Endothelial cell of umbilical vein (primary cell): ENCODE measurements at regions not wholly inside any gene's neighbourhood (a gene's known extent, or its start where the extent isn't known, plus 50 kb on each side); places are given as distances from the start of the nearest gene placed in this dataset.

Experiments used
- BruUV-seq: library from RNA; stranded (reverse); fragments of 400-500 nt; replicated peaks from 2 replicates; lab custom pipeline; 2021; lab: Mats Ljungman, UMichigan
- CTCF ChIA-PET: fragments of 300-600, 350-600 bp; sonication (Branson Sonifier 250); formaldehyde crosslinking; loops from one replicate; lab custom pipeline; 2021; ENCODE audit warnings: antibody characterized with exemption, inconsistent platforms; lab: Charles Lee
- POLR2A ChIA-PET: fragments of 300-600, 350-600 bp; sonication (Branson Sonifier 250); formaldehyde crosslinking; loops from one replicate; lab custom pipeline; 2021; ENCODE audit warnings: antibody characterized with exemption, inconsistent platforms; lab: Charles Lee
- DNase-seq: peaks from one replicate; pipeline ENCODE4 v3.0.0-alpha.2; 2011; ENCODE audit warnings: low read depth, low spot score
- FAIRE-seq: peaks from 2 replicates; lab custom pipeline; 2011; peaks lifted over from hg19 to GRCh38; lab: Jason Lieb, UNC
- H2AFZ ChIP-seq: 2 replicates; pipeline ENCODE4 v1.6.0; 2012; ENCODE audit warnings: low read depth, low read length, control low read depth, inconsistent platforms
- H3K27ac ChIP-seq: 2 replicates; pipeline ENCODE4 v1.5.1; 2011; ENCODE audit warnings: low read depth, mild to moderate bottlenecking, control low read depth, low read length, moderate library complexity; ENCODE audit not compliant: insufficient read depth
- H3K27me3 ChIP-seq, 2 experiments: 2 replicates each; pipeline versions ENCODE4 v1.6.0 to v1.6.1; 2011; ENCODE audit warnings: low read length in 2 of 2, mixed read lengths in 1 of 2; ENCODE audit not compliant: control insufficient read depth in 2 of 2, insufficient read depth in 2 of 2
- H3K36me3 ChIP-seq, 2 experiments: 2 replicates in 1 of 2; 3 replicates in 1 of 2; pipeline ENCODE4 v1.5.1; 2011; ENCODE audit warnings: low read length in 2 of 2, mild to moderate bottlenecking in 1 of 2, moderate library complexity in 1 of 2; ENCODE audit not compliant: control insufficient read depth in 2 of 2, insufficient read depth in 2 of 2; ENCODE audit errors: extremely low read depth in 1 of 2
- H3K4me1 ChIP-seq: 3 replicates; pipeline ENCODE4 v1.5.1; 2011; ENCODE audit warnings: mild to moderate bottlenecking, low read length; ENCODE audit not compliant: control insufficient read depth, insufficient read depth; ENCODE audit errors: extremely low read depth
- H3K4me2 ChIP-seq: 2 replicates; pipeline ENCODE4 v1.6.1; 2011; ENCODE audit warnings: low read length, control low read depth, mixed read lengths; ENCODE audit not compliant: insufficient read depth
- H3K4me3 ChIP-seq, 3 experiments: fragments of 200-600 bp in 1 of 3; sonication (generic), shearing (Covaris generic) in 1 of 3; replicated peaks in 1 of 3; 2 replicates each; pipeline ENCODE4 v1.5.1; 2011 to 2016; ENCODE audit warnings: control low read depth in 3 of 3, low read length in 3 of 3, mild to moderate bottlenecking in 2 of 3, inconsistent platforms in 1 of 3, low read depth in 1 of 3, moderate library complexity in 1 of 3; ENCODE audit not compliant: insufficient read depth in 1 of 3
- H3K79me2 ChIP-seq: 2 replicates; pipeline ENCODE4 v1.6.0; 2012; ENCODE audit warnings: low read length, inconsistent platforms; ENCODE audit not compliant: control insufficient read depth, insufficient read depth
- H3K9ac ChIP-seq: replicated peaks from 2 replicates; pipeline ENCODE3; 2011; ENCODE audit warnings: low read length, control low read depth; ENCODE audit not compliant: insufficient read depth; ENCODE audit errors: extremely low read depth
- H3K9me1 ChIP-seq: replicated peaks from 3 replicates; pipeline ENCODE4 v1.6.0; 2011; ENCODE audit warnings: mild to moderate bottlenecking, low read length; ENCODE audit not compliant: control insufficient read depth, insufficient read depth; ENCODE audit errors: extremely low read depth
- H3K9me3 ChIP-seq: replicated peaks from 2 replicates; pipeline ENCODE4 v1.5.1; 2012; ENCODE audit warnings: low read length, inconsistent platforms; ENCODE audit not compliant: control insufficient read depth, insufficient read depth
- H4K20me1 ChIP-seq: replicated peaks from 2 replicates; pipeline ENCODE3; 2011; ENCODE audit warnings: mild to moderate bottlenecking, low read length; ENCODE audit not compliant: control insufficient read depth, insufficient read depth; ENCODE audit errors: extremely low read depth
- EZH2 ChIP-seq: IDR thresholded peaks from 2 replicates; pipeline ENCODE4 v1.6.1; 2012; ENCODE audit warnings: borderline replicate concordance, low read depth, mild to moderate bottlenecking, moderate library complexity, low read length, inconsistent platforms; ENCODE audit not compliant: severe bottlenecking
- FOS ChIP-seq: IDR thresholded peaks from 2 replicates; pipeline ENCODE4 v1.6.1; 2011; ENCODE audit warnings: mild to moderate bottlenecking, low read length, moderate library complexity, borderline replicate concordance; ENCODE audit not compliant: insufficient read depth
- GATA2 ChIP-seq: IDR thresholded peaks from 2 replicates; pipeline ENCODE4 v1.7.0; 2011; ENCODE audit warnings: low read depth, mild to moderate bottlenecking, moderate library complexity, mixed read lengths, low read length; ENCODE audit not compliant: insufficient read length, insufficient read depth
- JUN ChIP-seq: IDR thresholded peaks from 2 replicates; pipeline ENCODE4 v1.6.1; 2011; ENCODE audit warnings: borderline replicate concordance, low read depth; ENCODE audit not compliant: insufficient read length, insufficient read depth
- MYC ChIP-seq: IDR thresholded peaks from one replicate; pipeline ENCODE4 v1.6.1; 2011; ENCODE audit warnings: mild to moderate bottlenecking, low read depth, low read length
- POLR2A ChIP-seq: IDR thresholded peaks from 2 replicates; pipeline ENCODE4 v1.6.1; 2012; ENCODE audit warnings: low read depth, mild to moderate bottlenecking, control low read depth, low read length
- POLR2AphosphoS5 ChIP-seq: IDR thresholded peaks from 2 replicates; pipeline ENCODE4 v1.6.1; 2012; ENCODE audit warnings: low read depth, mild to moderate bottlenecking, control low read depth, low read length, moderate library complexity; ENCODE audit not compliant: insufficient read depth
- dilution Hi-C: fragments of 300-500 bp; cut with MboI; formaldehyde crosslinking; loops from one replicate; pipeline ENCODE4 v1.15.0; 2019; ENCODE audit warnings: low sequenced_read_pairs; ENCODE audit not compliant: extremely low pct_ligation_motif_present
- intact Hi-C: fragments of 100-400 bp; cut with micrococcal nuclease; formaldehyde crosslinking; loops from one replicate; pipeline ENCODE4 v1.10.0; 2022
- TF ChIP-seq, protein P1 (sequence below): IDR thresholded peaks from 2 replicates; pipeline ENCODE4 v1.6.1; 2011; ENCODE audit not compliant: insufficient read depth, insufficient read length
- TF ChIP-seq, protein P2 (sequence below), 2 donors: IDR thresholded peaks; 1 replicate in 1 of 2; 2 replicates in 1 of 2; pipeline ENCODE4 v1.5.1; 2011; ENCODE audit warnings: low read length in 2 of 2, mild to moderate bottlenecking in 2 of 2, moderate library complexity in 2 of 2, control low read depth in 1 of 2, inconsistent platforms in 1 of 2, low read depth in 1 of 2; ENCODE audit not compliant: insufficient read depth in 1 of 2; ENCODE audit errors: extremely low read depth in 1 of 2

DNA sequence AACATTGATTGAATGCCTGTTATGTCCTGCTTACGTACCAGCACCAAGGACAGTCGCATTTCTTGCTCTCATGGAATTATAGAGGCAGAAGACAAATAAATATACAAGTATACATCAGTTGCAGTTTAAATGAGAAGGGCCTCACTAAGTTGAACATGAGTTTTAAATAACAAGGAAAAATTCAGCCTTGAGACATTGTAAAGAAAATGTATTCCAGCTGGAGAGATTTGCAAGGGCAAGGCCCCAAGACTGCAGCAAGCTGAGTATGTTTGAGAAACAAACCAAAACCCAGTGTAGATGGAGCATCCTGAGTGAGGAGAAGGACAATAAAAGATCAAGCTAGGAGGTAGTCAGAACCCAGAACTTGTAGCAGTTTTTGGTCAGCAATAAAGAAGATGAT, 123.2 kb upstream of the BMP5 start:
- Histone ChIP-seq H3K4me2 (no peak overlapping the region), H3K9me3 (no peaks in the 10 kb centered on the region), H3K27ac (no peak overlapping the region), H3K27me3 (no peaks in the 10 kb centered on the region), H4K20me1 (no peaks in the 10 kb centered on the region), H3K36me3 (no peaks in the 10 kb centered on the region), H3K79me2 (no peaks in the 10 kb centered on the region), H2AFZ (no peak overlapping the region), H3K9ac (no peak overlapping the region), H3K9me1 (no peaks in the 10 kb centered on the region), H3K4me1 (no peaks in the 10 kb centered on the region), H3K4me3 (no peak overlapping the region)
- DNase-seq = no peak
- CTCF ChIA-PET = no interaction called here
- POLR2A ChIA-PET = no interaction called here
- dilution Hi-C loops (no loop called here), intact Hi-C loops (no loop called here)
- no TSS peak for BruUV-seq
- no peak for FAIRE-seq
- TF ChIP-seq, protein P1, sequence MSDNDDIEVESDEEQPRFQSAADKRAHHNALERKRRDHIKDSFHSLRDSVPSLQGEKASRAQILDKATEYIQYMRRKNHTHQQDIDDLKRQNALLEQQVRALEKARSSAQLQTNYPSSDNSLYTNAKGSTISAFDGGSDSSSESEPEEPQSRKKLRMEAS = no peak
- TF ChIP-seq FOS (no peak), MYC (no peak), GATA2 (no peak), POLR2AphosphoS5 (no peak), POLR2A (no peak), JUN (no peak), EZH2 (no peak)
- TF ChIP-seq, protein P2, sequence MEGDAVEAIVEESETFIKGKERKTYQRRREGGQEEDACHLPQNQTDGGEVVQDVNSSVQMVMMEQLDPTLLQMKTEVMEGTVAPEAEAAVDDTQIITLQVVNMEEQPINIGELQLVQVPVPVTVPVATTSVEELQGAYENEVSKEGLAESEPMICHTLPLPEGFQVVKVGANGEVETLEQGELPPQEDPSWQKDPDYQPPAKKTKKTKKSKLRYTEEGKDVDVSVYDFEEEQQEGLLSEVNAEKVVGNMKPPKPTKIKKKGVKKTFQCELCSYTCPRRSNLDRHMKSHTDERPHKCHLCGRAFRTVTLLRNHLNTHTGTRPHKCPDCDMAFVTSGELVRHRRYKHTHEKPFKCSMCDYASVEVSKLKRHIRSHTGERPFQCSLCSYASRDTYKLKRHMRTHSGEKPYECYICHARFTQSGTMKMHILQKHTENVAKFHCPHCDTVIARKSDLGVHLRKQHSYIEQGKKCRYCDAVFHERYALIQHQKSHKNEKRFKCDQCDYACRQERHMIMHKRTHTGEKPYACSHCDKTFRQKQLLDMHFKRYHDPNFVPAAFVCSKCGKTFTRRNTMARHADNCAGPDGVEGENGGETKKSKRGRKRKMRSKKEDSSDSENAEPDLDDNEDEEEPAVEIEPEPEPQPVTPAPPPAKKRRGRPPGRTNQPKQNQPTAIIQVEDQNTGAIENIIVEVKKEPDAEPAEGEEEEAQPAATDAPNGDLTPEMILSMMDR (IDR thresholded peaks at IDR 0.05; ENCODE audit: extremely low read depth in 1 of 2, insufficient read depth in 1 of 2, low read depth in 1 of 2, low read length in 2 of 2) = no peak
